NCI-H2227 (cell line): ENCODE measurements at regions not wholly inside any gene's neighbourhood (a gene's known extent, or its start where the extent isn't known, plus 50 kb on each side); places are given as distances from the start of the nearest gene placed in this dataset.
A peak's percentile ranks its signal among the peaks of the same experiment; 100 is the strongest.
"Not testable (repeated sequence)": the region's sequence is repeated elsewhere in the genome, so short reads cannot be mapped to it uniquely, and the experiment has no call there.

Experiments
- DNase-seq: peaks from one replicate; lab custom pipeline; 2025; ENCODE audit not compliant: unreplicated experiment; lab: John Stamatoyannopoulos, UW

DNA sequence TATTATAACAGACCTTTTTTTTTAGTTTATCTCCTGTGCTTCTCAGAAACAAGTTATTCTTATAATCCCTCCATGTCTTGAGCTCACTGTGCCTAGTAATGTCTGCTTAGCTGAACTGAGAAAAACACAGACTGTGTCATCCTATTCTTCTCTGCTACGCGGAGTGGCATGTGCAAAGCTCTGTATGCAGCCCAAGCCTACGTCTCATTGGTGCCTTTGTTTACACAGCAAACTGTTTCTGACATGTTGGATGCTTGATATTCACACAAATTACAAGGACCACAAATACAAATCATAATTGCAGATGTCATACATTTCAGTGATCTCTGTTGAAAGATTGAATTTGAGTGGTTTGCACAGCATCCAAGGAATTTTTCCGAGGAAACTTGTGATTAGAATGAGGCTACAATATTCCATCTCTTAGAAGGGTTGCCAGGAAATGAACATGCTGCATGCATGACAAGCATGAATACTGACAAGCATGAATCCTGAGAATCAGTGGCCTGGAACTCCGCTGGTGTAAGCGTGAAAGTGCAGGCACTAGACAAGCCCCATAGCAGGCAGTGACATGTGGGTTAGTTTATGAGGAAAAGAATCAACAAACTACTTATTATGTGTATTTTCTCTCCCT is 128.4 kb upstream of the SGK1 start:
- DNase-seq, result no peak

DNA sequence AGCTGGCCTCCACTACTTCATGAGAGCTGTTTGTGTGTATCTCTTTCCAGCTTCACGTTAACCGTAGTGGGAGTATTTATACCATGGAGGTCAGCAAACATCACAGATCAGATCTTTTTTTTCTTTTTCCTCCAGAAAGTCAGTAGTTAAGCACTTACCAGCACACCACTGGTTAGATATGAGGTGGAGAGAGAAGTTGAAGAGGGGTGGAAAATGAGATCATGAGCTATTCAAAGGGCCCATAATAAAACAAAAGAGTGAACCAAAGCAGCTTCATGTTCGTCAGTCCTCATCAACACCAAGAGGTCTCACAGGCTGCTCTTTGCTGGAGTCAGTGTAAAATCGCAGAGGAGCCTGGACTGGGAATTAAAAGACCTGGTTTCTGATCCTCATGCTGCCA is 125.1 kb upstream of the SGK1 start:
- DNase-seq, result no peak

DNA sequence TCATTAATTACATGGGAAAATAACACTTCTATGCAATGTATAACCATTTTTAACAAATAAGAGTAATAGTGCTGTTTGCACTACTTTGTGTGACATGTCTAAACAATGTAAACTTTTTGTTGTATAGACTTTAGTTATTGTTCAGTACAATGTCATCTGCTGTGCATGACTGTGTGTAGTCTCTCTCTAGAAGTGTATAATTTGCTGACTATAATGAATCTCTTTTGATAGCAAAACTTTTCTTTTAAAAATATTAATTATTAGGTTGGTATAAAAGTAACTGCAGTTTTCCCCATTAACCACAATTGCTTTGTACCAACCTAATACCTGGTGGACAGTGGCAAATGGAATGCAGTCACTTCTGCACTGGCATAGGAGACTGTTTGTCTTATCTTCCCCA is 124.2 kb upstream of the SGK1 start:
- DNase-seq, result no peak

DNA sequence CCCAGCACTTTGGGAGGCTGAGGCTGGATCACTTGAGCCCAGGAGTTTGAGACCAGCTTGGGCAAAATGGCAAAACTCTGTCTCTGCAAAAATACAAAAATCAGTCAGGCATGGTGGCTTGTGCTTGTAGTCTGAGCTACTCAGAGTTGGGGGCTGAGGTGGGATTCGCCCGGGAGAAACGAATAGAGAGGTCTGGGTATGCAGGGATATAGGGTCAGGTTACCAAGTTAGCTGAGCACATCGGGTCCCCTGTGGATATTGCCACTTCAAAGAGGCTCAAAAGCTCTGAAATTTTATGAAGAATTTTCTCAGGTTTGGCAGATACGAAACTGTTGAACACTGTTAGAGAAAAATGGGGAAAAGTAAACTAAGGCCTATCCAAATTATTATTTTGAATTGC is 120.9 kb upstream of the SGK1 start:
- no peak for DNase-seq

DNA sequence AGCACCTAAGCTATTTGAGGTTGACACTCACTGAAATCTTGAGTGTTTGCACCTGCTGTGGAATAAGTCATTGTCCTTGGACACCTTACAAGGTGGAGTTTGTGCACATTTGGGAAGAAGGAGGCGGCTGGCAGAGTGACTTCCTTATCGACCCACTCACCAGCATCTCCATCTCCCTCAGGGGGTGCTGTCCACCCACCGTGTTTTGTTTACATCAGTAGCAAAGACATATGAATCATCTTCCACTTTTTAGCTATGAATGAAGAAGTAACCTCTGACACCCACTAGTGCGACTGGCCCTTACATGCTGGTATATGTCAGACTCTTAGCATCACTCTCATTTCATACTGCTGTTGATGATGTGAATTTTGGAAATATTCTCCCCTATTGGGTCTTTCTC is 119.5 kb upstream of the SGK1 start:
- DNase-seq, result no peak

DNA sequence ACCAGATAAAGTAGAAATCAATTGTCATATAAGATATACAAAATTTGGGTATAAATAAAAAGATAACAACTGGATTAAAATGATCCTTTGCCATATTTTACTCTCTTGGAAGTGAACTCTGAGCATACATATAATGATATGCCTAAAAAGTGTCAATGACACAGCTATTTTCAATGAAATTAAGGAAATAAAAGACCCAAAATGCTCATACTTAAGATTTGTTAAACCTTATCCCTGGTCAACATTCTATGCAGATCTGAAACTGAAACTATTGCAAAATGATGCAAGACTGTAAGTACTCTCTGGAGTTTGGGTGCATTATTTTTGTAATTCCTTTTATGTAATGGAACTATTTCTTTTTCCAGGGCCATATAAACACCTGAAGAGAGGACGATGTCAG is 119.0 kb upstream of the SGK1 start:
- DNase-seq, result no peak

DNA sequence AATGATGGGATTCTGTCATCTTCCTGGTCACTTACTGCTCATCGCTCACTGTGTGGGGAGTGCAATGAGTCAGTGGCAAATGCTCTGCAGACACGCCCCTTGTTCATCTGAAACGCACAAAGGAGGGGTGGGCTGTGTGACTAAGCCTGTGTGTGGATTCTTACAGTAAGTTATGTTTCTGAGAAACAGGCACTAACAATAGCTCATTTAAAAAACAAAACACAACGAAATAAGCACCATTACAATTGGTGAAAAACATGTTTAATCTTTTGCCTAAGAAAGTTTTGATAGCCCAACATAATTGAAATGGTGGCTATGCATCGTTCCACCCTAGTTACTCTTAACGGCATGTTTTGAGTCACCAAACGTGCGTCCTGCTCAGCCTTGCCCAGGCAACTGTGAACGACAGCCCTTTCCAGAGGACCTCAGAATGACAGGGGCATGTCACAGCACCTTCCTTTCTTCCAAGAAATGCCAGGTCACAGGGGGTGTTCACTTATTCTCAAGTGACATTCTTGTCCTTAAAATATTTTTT is 118.4 kb upstream of the SGK1 start:
- DNase-seq, result peak; percentile 13

DNA sequence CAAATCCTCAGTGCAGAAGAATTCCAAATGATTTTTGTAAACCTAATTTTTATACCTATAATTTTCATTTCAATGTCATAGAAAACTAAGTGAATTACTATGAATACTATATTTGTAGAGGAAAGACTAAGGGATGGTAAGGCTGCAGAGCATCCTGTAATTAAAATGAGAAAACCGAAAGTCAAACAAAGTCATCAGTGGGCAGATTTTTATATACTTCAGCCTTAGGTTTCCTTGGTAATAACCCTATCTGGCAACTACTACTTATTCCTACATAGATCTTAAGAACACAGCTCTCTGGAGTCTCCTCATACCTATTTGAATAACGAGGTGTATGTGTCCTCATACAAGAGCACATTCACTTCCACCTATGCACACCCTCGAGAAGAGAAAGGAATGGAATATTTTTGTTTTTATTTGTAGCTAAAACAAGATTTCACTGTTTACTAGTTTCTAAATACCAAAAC is 117.9 kb upstream of the SGK1 start:
- no peak for DNase-seq

DNA sequence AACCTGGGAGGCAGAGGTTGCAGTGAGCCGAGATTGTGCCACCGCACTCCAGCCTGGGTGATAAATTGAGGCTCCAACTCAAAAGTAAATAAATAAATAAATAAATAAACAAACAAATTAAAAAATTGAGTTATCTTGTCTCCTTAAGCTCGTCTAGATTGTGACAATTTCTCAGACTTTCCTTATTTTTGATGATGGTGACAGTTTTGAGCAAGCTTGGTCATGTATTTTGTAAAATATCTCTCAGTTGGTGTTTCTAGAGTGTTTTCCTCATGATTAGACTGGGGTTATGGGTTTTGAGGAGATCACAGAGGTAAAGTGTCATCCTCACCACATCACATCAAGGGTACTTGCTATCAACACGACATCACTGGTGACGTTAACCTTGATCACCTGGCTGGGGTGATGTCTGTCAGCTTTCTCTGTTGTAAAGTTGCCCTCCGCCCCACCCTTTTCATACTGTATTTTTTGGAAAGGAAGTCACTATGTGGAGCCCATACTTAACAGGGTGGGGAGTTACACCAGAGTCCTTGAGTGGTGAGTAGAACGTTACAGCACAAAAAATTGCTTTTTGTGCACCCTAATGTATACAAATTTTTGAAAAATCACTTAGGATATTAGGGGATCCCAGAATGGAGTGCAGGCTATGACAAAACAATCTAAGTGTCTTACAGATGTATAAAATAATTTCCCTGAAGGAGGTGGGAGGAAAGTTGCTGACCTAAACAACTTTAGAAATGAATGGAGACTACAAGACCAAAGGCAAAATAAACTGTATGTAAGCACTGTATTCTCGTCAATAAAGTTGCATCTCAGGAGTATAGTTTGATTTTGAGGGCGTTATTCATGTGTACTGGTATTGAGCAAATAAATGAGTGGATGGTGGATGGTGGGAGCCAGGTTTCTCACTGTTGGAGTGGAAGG is 116.4 kb upstream of the SGK1 start:
- no peak for DNase-seq

DNA sequence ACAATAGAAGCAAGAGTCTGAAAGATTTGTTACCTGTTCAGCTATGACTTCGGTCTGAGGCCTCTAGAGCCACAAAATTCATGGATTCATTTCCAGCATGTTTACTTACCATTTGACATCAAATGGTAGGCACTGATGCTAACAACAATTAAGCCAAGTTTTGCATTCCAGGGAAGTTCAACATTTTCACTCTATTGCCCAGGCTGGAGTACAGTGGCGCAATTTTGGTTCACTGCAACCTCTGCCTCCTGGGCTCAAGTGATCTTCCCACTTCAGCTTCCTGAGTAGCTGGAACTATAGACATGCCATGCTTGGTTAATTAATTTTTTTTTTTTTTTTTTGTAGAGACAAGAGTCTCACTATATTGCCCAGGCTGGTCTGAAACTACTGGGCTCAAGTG is 114.1 kb upstream of the SGK1 start:
- DNase-seq, result no peak

DNA sequence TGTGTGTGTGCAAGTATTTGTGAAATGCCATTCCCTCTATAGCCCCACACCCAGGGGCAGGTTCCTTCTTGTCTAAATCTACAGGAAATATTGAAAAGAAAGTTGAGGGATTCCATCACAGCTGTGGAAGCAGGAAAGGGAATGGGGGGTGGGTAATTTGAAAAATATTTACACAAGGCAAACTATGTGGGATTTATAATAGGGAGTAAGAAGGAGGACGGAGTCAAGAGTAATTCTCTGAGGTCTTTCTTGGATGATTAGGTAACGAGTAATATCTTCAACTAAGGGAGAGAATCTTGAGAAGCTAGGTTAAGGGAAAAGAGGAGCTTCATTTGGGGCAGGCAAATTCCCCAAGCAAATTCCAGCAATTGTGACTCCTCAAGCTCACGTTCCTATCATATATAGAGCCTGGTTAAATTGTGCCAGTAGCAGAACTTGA is 113.5 kb upstream of the SGK1 start:
- DNase-seq, result no peak

DNA sequence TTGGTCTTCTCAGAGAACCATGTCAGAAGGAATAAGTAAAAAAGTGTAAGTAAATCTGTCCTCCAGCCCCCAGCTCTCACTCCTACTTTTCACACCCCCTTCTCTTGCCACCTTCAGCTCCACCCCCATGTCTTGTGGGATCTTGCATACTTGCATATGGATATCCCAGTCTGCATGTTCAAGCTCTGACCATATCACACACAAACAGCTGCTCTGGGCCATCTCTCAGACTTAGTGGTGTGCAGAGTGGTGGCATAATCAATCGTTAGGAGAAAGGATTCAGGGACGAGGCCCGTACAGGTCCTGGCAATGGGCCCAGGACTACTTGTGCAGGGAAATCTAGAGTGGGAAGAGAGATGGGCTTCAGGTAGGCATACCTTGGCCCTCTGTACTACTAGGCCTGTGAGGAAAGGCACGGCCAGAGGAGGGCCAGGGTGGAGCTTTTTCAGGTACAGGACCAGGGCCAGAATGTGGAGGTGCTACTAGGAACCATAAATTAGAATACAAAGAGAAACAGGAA is 112.0 kb upstream of the SGK1 start:
- no peak for DNase-seq

DNA sequence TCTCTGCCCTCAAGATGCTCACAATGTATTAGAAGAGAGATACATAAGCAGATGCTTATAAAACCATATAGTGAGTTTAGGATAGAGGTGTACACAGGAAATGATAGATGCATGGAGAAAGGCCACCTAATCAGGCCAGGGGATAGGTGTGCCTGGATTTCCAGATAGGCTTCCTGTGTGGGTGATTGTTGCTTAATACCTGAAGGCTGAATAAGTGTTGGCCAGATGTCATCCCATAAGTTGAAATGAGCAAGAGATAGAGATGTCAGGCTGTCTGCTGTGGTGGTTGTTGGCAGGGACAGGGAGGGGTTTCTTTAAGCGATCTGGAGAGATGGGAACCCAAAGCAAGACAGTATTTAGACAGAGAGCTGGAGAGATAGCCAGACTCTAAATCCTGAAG is 109.8 kb upstream of the SGK1 start:
- no peak for DNase-seq

DNA sequence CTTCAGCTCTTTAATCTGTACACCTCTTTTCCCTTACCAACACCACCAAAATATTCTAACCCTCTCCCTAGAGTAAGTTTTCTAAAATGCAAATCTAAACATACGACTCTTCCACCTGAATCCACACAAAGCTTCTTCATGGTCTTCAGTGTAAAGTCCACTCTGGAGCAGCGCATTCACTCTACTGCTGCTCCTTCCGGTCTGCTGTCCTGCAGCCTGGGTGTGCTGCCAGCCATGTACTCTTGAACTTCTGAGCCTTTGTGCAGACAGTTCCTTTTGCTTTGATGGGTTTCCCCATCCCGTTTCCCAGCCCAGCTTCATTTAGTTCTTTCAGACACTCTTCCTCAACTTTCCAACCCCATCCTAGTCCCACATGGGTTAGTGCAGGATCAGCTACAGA is 108.7 kb upstream of the SGK1 start:
- no peak for DNase-seq

DNA sequence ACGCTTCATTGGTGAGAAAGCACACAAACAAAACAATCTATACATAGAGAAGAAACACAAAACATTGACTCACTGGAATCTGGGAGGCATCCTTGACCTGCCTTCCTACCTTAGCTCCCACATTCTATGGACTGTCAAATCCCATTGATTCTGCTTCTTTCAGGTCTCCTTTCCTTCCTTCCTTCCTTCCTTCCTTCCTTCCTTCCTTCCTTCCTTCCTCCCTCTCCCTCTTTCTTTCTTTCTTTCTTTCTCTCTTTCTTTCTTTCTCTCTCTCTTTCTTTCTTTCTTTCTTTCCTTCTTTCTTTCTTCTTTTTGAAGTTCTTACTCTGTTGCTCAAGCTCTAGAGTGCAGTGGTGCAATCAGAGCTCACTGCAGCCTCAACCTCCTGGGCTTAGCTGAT is 108.0 kb upstream of the SGK1 start:
- not testable (repeated sequence) for DNase-seq

DNA sequence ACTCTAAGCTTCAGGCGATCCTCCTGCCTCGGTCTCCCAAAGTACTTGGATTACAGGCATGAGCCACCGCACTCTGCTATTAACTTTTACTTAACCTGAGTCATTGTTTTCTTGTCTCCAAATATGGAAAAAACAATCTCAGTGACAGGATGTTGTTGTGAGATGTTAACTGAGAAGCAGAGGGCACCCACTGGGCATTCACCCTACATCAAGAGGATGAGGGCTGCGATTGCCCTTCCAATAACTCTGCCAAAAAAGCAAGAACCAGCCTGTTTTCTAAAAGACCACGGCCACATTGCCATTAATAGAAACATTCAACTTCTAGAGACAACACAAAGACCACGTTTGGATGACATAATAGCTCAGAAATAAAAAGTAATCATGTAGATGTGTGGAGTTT is 107.6 kb upstream of the SGK1 start:
- DNase-seq, result no peak

DNA sequence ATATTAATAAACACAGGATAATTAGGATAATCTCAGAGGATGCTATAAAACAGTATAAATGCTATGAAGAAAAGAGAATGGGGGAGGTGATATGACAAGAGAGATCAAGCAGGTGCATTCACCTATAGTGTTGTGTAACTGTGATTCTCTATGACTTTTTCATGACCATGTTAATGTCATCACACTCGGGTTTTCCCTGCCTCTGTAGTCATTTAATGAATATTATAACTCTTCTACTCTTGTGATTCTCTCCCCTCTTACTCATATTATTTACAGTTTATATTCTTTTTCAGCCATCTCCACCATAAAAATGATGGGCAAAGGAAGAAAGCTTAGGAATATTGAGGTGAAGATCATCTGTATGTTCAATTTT is 106.9 kb upstream of the SGK1 start:
- no peak for DNase-seq

DNA sequence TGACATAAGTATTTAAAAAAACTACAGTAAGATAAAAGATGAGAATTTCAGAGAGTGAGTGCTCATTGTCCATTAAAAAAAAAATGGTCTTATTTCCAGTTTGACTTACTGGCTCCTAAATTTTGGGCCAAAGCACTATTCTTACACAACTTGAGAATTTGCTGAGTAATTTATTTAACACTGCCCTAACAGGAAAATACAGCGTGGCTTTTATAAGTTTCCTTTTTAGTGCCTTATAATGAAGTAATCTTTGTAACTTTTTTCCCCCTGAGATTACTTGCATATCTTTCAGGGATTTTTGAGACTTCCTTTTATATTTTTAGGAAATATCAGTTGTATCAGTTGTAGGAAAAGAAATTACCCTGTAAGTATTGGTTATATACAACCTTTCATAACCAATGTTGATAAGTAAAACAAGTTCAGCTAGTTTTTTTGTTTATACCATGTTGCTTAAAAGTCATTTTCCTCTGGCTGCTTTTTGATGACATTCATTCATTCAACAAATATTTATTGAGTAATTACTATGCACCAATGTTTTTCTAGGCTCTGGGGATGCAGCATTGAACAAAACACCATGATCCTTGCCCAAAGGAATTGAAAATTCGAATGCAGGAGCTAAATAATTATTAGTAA is 106.4 kb upstream of the SGK1 start:
- DNase-seq, result no peak

DNA sequence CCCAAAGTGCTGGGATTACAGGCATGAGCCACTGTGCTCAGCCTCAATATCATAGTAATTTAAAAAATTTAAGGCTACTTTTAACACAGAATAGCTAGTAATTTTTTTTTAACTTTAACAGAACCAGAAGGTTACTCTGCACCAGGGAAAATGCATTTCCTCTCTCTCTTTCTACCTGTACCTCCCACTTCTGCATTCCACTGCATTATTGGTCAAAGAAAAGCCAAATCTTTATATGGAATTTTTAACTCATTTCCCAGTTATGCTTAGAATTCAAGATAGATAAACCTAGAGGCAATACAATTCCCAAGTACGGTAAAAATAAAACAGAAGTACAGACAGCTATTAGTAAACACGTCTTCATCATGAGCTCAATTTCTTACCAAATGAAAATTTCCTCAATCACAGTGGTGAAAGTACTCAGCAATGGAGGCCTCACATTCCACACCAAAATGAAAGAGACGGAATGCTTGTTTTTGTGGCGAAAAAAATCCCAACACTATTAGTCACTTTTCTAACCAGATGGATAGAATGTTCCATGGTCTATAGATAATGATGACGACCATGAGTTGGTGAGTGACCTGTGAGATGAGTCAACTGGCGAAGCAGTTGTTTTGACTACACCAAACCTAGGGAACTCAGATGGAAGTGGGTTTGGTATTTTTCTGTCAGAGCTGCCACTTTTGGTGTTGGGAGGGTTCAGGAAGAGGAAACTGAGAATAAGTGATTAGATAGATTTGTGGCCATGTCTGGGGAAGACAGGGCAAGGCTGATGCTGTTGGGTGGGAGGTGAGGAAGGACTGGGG is 104.7 kb upstream of the SGK1 start:
- no peak for DNase-seq

DNA sequence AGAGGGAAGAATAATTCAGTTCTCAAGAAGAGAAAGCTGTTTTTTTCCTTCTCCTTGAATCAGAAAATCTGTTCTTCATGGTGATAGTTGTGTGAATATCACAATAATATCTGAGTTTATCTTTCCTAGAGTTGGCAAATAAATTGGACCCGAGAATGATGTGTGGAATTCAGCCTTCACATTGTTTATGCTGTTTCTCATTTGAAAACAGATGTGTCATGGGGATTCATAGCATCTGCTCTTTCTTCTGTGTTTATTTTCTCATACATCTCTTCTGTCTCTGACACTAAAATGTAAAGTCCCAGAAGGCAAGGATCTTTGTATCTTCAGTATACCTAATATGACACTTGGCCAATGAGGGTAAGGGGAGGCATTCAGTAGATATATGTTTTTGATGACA is 103.6 kb upstream of the SGK1 start:
- DNase-seq, result no peak
